GM19351 (cell line): ENCODE measurements at regions not wholly inside any gene's neighbourhood (a gene's known extent, or its start where the extent isn't known, plus 50 kb on each side); places are given as distances from the start of the nearest gene placed in this dataset.
"Not testable (repeated sequence)": the region's sequence is repeated elsewhere in the genome, so short reads cannot be mapped to it uniquely, and the experiment has no call there.

Experiments
- ATAC-seq: cut with Tn5 transposase; IDR thresholded peaks from one replicate; pipeline ENCODE4 v1.9.1; 2021; ENCODE audit warnings: mild to moderate bottlenecking, moderate library complexity; ENCODE audit not compliant: unreplicated experiment

DNA sequence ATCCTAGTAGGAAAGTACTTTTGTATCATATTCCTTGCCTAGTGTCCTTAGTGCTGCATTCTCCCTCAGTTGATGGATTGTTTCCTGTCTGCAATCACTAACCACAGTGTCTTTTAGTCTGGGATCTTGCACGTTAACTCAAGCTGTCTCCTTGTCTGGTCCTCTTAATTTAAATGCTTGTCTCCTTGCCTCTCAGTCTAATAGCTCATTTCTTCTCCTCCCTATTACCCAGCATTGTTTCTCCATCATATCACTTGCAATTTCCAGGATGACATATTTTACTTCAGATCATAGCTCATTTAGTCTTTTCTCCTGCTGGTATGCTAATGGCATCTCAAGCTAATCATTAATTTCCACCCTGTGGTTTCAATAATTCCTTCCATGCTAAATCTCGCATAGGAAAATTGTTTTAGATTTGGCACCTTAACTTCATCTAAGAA, 2052.0 kb upstream of the C9orf72 start:
- no peak for ATAC-seq

DNA sequence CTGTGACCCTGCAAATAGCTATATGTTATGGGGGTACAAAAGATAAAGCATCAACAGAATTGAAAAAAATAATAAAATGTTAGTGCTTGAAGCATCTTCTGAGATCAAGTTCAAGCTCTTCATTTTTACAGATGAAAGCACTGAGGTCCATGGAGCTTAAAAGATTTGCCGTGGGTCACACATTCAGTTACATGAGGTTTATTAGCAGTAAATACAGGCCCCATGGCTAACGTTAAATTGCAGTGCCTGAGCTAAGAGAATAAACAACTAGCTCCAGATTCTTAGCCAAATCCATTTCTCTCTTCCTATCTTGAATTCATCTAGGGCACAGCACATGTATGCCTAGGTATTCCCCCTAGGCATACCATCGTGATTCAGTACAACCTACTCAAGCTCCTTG, 2052.7 kb upstream of the C9orf72 start:
- ATAC-seq = no peak

DNA sequence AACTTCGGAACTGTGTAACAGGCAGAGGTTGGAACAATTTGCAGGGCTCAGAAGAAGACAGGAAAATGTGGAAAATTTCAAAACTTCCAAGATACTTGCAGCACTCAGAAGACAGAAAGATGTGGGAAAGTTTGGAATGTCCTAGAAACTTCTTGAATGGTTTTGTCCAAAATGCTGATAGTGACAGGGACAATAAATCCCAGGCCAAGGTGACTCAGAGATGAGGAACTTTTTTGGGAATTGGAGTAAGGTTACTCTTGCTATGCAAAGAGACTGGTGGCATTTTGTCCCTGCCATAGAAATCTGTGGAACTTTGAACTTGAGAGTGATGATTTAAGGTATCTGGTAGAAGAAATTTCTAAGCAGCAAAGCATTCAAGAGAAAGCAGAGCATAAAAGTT, 2055.6 kb upstream of the C9orf72 start:
- not testable (repeated sequence) for ATAC-seq

DNA sequence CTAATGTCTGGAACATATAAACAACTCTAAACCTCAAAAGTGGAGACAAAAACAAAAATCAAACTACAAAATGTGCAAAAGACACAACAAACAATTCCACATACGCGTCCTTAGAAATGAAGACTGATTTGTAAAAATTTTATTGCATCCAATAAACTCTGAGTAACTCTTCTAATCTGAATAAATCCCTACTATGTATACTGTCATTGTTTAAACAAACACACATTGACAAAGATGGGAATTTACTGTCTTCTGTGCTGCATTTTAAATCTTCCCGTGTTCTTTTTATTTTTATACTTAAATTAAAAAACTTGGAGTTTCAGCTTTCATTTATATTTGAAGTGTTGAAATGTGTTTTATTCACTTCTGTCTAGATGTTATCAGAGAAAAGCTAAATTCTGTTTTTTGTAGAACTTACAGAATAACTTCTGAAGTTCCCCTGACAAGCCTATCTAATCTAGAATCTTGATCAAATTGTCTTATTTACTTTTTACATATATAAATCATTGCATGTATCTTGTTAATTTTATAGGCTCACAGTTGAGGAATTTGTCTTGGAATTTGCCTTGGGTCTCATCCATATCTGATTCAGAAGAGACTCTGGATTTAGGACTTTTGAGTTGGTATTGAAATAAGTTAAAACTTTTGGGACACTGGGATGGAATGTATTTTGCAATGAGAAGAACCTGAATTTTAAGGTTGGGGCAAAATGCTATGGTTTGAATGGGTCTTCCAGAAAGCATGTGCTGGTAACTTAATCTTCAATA, 2064.4 kb upstream of the C9orf72 start:
- ATAC-seq = no peak

DNA sequence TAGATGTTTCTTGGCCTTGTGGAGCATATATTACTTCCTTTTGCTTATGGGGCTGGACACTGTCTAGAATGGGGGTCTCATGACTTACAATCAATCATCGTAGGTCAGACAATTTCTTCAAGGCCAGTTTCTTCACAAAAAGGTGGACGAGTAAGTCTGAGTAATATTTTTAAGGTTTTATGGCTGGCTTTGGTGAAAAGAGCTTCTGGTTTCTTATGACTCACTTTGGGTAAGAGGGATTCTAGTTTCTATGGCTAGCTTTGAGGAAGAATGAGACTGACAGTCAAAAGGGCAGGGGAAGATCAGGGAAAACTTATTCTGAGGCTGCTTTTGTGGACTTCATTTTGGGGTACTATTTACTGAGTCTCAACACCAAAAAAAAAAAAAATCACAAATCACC, 2067.2 kb upstream of the C9orf72 start:
- no peak for ATAC-seq

DNA sequence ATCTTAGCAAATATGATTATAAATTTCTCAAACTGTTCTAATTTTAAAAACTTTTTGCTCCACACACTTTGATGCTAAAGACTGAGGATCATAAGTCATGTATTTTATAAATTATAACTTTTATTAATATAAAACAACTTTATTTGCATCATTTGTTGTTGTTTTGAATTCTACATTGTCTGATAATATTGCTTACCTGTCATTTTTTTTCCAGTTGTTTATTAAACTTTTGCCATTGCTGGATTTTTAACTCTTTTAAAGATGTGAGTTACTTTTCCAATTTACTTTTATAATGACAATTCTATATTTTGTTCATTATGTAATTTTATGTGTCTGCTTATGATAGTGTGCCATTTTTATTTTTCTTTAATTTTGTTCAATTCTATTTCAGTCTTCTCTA, 2071.2 kb upstream of the C9orf72 start:
- ATAC-seq = no peak

DNA sequence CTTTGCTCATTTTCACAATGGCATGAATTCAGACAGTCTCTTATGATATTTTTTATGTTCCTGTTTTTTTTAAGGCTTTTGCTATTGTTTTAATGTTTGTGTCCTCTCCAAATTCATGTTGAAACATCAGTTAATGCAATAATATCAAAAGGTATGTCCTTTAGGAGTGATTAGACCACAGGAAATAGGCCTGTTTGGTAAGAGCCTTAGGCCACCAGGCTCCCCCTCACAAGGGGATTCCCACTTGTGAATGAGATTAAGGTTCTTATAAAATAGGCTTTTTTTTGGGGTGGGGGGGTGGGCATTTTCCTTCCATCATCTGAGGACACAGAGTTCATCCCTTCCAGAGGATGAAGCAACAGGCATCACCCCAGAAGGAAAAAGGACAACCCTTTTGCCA, 2074.2 kb upstream of the C9orf72 start:
- ATAC-seq = no peak

DNA sequence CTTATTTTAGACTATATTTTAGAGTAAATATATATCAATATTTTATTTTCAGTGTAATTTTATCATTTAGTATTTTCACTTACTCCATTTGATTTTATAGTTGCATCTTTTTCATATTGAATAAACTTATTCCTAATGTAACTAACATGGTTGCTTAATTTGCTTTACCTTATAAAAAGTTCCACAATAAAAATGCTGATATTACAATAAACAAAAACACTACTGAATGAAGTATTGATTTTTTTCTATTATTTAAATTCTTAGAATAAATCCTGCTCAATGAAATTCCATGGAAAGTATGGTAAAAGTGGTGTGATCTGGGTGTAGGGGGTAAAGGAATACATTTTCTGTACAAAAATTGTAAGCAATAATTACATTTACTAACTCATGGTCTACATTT, 2074.9 kb upstream of the C9orf72 start:
- no peak for ATAC-seq

DNA sequence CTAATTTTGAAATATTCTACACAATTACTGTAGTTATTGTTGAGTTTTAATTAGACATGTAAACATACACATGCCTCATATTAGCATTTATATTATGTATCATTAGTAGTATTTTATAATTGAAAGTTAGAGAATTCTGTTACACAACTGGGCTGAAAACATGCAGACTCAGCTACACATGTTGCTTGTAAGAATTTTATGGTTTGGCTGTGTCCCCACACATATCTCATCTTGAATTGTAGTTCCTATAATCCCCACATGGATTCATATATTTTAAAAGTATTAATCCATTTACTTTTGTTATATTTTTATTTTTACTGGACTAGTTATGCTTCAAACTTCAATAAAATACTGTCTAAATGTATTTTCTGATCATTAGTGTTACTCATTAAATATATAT, 2075.3 kb upstream of the C9orf72 start:
- ATAC-seq = no peak

DNA sequence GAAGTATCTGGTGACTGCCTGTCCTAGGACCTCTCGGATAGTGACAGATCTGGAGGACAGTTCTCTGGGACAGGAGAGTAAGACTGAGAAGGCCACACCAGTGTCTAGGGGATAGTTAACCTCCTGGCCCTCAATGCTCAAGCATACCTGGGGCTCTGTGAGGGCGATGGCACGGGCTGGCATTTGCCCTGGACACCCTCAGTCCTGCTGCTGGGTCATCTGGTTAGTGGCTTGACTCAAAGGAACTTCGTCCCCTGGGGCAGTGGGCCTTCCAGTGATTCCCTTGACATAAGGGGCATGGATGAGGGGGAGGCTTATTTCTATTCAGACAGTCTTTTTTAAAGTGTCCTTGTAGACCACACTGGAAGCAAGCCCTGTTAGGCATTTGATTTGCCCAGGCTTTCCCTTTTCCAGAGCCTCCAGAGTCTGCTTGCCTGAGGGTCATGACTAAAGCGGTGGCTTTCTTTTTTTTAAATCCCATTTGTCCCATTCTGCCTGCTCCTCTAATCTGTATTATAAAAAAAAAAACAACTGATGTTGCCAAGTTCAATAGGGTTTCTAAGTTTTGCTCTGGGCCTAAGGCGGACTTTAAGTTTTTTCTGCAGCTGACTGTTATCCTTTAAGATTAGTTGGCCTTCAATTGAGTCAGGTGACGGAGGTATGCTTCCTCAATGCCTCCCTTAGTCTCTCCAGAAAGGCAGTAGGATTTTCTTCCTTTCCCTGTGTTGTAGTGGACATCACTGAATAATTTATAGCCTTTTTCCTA, 2083.5 kb upstream of the C9orf72 start:
- no peak for ATAC-seq

DNA sequence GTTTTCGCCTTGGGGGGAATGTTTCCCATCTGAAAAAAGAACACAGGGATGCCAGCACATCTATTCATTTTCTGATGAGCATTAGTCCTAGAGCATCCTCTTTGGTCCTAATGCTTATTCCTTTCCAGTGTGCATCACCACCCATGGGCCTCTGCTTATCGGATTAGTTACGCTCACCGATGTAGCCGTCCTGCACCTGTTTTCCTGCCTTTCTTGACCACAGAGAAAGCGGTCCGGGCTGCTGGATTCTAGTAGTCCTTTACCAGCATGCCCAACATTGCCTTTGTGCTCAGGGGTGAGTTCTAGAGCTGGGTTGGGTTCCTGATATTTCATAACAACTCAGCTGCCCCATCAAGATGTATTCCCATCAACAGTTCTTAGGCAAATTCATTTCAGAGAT, 2084.5 kb upstream of the C9orf72 start:
- ATAC-seq = no peak

DNA sequence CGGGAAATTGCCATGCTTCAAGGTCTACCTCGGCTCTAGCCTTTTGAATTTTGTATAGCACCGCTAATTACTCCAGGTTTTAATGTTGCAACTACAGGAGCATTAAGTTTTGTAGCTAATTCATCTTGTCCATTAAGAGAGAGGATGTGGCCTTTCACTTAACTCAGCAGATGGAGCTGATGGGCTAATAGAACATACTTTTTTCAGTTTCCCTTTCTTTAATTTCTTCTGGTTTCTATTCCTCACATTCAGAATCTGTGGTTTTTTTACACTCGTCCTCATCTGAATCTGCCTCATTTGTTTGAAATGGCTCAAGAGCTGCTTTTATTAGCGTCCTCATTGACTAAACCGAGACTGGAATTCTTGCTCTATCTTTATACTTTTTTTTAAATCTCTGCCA, 2085.7 kb upstream of the C9orf72 start:
- no peak for ATAC-seq

DNA sequence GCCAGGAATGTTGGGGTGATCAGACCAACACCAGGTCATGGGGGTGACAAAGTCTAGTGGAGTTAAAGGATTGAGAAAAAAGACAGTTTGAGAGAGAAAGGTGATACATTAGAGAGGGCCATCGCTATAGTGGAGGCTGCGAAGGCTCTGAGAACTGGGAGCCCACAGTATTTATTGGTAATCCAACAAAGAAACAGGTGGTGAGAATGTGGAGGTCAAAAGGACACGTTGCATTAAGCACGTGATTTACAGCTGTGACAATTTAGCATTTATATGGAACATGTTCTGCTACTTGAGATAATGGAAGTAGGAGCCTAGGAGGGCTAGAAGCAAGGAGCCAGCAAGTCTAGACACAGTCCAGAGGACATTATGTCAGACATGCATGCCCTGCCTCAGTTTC, 2086.5 kb upstream of the C9orf72 start:
- ATAC-seq = no peak

DNA sequence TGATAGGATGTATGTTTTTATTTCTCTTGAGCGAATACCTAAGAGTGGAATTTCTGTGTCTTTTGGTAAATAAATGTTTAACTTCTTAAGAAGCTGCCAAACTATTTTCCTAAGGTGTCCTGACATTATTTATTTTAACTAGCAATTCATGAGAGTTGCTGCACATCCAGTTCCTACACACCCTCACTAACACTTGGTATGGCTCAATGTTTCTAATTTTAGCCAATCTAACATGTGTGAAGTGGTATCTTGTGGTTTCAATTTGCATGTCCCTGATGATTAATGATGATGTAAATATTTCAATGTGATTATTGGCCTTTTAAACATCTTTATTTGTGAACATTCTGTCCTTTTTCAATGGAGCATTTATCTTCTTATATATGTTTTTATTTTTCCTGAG, 2095.5 kb upstream of the C9orf72 start:
- no peak for ATAC-seq

DNA sequence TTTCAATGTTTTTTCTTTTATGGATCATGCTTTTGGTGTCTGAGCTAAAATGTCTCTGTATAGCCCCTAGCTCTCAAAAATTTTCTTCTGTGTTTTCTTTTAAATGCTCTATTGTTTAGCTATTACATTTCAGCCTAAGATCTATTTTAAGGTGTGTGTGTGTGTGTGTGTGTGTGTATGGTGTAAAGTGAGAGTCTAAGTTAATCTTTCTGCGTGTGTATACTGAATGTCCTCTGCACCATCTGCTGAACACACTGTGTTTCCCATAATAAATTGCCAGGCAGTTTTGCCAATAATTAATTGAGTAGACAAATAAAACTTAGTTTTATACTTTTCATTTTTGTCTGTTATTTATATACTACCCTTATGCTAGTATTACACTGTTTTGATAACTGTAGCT, 2096.3 kb upstream of the C9orf72 start:
- ATAC-seq = no peak

DNA sequence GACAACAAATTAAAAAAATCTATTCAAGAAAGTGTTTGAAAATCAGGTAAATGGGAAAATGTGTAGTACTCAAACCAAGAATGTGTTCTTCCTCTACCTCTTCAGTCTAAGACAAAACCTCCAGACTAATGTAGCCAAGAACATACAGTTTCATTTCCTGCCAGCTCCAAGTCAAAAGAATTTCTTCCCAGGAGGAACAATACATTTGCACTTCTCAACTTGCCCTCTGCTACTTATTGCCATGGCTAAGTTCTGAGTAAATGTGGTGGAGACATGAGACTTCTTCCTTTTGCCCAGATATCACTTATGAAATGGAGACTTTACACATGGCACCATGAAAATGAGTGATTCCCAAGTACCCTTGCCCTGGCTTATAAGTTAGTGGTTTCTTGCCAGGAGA, 2112.2 kb upstream of the C9orf72 start:
- ATAC-seq = no peak

DNA sequence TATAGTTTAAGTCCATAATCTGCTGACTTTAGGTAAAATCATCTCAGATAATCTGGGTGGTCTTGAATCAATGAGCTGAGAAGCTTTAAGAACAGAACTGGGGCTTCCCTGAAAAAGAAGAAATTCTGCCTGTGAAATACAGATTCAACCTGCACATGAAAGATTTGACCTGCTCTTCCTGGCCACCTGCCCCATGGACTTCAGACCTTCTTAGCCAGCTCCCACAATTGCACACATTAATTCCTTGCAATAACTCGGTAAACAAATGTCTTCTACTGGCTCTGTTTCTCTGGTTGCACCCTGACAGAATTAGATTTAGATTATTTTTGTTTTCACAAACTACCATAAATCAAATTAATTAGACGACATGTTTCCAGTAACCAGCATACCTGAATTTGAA, 2117.9 kb upstream of the C9orf72 start:
- ATAC-seq = no peak

DNA sequence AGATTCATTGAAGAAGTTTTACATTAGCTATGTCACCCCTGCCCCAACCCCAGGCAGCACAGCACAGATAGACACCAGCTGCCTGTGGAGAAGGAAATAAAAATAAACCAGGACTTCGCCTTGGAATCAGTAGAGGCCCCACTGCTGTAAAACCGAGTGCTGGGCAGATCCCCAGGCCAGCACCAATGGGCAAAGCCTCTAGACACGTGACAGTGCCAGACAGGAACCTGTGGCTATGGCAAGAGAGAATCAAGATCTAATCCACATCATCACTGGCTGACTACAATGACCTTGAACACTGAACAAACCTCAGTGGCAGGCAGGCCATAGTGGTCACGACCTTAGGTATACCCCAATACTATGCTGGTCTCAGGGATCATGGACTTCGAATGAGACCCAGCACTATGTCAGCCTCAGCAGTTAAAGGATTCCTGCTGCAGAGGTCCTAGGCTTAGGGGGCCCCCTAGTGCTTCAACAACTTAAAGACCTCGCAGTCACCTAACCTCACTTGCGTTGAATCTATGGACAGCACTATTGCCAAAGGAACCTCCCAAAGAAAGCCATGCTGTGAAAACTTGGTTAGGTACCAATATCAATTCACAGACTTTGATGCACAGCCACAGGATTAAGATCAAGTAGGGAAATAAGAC, 2118.6 kb upstream of the C9orf72 start:
- no peak for ATAC-seq

DNA sequence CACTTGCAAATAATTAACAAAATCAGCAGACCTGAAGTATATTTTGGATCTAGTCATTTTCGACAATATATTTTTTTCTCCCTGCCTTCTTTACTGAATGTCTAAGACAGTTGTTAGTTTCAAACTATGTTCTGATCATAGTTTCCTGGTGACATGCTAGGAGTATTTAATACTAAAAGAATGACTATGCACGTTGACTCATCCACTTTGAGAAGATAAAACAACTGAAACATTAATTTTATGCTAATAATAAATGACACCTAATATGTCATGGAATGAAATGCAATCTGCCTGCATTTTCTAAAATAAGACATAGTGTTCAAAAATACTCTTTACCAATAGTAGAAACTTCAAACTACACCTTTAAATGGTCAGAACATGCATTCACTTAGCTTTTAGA, 2123.7 kb upstream of the C9orf72 start:
- no peak for ATAC-seq

DNA sequence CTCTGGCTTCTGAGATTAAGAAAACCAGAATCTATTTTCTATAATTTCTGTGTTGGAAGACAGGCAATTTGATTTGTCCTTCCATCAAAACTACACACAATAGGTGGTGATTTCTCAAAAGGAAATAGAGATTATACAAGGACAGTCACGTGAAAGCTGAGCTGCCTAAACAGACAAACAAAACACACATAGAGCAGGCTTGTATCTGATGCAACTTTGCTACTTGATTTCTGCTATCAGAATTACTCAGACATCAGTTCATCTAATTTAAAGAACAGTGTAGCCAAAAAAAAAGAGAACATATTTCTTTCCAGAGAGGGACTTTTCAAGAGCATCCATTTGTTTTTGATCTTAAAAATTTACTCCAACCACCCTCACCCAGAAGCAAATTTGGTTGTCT, 2128.3 kb upstream of the C9orf72 start:
- no peak for ATAC-seq

DNA sequence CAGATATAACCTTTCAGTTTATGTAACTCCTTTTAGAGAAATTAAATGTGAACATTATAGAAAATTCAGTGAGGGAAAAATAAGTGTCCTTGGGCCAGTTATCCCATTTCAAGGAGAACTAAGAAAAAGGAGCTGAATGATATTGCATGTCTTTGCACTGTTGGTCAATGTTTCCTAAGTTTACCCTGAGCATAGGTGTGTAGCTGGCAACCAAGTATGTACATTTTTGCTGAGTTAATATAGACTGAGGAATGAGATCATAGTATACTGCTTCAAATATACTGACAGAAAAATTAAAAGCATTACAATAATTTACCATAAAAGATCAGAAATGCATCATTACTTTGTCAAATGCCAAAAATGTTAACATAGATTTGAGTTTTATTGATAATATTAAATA, 2128.7 kb upstream of the C9orf72 start:
- no peak for ATAC-seq

DNA sequence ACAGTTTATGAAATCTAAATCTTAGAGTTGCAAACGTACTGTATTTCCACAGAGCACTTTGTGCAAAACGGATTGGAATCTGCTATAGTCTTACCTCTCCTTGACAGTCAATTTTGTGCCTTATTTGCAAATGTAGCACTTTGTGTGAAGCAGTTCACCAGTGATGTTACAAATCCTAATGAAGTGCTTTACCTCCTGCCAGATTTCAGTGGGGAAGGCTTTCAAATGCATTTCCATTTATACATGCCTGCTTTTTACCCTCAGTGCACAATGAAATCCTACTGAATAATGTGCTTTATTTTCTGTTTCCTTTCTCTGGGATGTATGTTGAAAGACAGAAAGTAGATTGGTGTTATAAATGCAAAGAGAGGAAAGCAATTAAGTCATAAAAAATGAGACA, 2141.6 kb upstream of the C9orf72 start:
- ATAC-seq = no peak
